GM10266 (cell line): ENCODE measurements at regions not wholly inside any gene's neighbourhood (a gene's known extent, or its start where the extent isn't known, plus 50 kb on each side); places are given as distances from the start of the nearest gene placed in this dataset.

ENCODE experiments used
- DNase-seq: peaks from one replicate; pipeline ENCODE4 v3.0.0; 2012; ENCODE audit errors: extremely low spot score
- TF ChIP-seq, protein P1 (sequence below): IDR thresholded peaks from 2 replicates; pipeline ENCODE4 v1.5.1; 2012; ENCODE audit warnings: mild to moderate bottlenecking, low read depth; ENCODE audit not compliant: control insufficient read depth, insufficient read depth; ENCODE audit errors: missing control alignments

GRCh38 chr14:71613168-71613567 is 319.1 kb upstream of the RGS6 start:
- TF ChIP-seq, protein P1, sequence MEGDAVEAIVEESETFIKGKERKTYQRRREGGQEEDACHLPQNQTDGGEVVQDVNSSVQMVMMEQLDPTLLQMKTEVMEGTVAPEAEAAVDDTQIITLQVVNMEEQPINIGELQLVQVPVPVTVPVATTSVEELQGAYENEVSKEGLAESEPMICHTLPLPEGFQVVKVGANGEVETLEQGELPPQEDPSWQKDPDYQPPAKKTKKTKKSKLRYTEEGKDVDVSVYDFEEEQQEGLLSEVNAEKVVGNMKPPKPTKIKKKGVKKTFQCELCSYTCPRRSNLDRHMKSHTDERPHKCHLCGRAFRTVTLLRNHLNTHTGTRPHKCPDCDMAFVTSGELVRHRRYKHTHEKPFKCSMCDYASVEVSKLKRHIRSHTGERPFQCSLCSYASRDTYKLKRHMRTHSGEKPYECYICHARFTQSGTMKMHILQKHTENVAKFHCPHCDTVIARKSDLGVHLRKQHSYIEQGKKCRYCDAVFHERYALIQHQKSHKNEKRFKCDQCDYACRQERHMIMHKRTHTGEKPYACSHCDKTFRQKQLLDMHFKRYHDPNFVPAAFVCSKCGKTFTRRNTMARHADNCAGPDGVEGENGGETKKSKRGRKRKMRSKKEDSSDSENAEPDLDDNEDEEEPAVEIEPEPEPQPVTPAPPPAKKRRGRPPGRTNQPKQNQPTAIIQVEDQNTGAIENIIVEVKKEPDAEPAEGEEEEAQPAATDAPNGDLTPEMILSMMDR = no peak
- DNase-seq = no peak

GRCh38 chr14:71616013-71616412 is 316.2 kb upstream of the RGS6 start:
- no peak for DNase-seq
- TF ChIP-seq, protein P1 = no peak

DNA sequence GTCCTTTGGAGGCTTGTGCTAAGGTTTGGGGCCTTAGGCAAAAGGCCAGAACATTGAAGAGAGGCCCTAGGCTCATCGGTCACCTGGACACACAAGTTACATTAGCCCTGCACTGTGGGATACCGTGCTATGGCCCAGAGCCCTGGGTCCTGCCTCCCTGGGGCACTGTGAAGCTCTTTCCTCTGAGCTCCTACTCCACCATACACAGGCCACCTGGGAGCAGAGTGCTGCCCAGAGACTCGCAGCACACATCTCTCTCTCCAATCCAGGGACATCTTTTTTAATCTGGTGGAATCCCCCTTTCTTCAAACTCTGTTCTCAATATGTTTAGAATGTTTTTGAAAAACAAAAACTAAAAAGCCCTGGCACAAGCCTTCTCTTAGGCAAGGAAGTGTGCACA is 314.2 kb upstream of the RGS6 start:
- no peak for DNase-seq
- TF ChIP-seq, protein P1 = no peak

DNA sequence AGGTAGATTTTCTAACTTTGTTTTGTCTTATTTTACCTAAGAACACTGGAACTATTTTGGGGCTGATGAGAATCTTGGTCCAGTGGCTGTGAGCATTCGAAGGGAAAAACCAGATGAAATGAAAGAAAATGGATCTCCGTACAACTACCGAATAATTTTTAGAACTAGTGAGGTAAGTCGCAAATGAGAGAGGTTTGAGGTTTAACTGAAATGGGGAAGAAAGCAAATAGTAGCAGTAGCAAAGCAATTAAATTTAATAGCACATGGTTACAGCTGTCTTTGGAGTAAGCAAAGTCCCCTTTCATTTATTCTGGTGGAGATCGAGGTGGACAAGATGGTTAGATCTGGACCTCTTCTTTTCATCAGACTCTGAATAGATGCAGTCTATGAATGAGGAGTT is 313.5 kb upstream of the RGS6 start:
- TF ChIP-seq, protein P1 = no peak
- DNase-seq = no peak

DNA sequence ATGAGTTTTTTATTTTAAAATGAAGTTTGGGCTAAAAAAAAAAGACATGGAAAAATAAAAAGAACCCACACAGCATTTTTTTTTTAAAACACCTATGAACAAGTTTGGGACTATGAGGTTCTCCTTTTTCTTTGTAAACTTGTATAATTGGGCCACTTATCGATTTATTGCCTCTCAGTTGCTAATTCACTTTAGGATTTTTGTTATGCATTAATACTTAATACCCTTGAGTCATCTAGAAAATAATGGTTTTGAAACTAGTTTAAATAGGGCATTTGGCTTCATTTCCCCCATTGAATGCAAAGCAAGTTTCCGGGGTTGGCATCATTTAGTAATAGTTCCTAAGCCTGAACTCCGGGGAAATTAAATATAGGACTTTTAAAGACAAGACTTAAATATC is 312.8 kb upstream of the RGS6 start:
- DNase-seq = no peak
- TF ChIP-seq, protein P1 = no peak

DNA sequence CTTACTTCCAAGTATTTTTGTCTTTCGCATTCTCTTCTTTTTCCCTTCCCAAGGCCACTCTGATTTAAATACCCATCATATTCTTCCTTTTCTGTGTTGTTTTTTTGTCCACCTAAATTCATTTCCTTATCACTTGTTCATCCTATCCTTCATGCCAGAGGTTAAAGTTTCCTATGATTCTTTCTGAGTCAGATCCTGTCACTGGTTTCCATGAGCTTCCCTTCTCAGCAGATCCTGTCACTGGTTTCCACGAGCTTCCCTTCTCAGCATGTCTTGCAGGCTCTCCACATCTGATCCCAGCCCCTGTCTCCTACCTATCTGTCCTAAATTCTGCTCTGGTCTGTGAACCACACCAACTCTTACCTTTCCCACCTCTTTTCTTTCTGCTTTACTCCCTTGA is 311.8 kb upstream of the RGS6 start:
- TF ChIP-seq, protein P1 = no peak
- DNase-seq = no peak

- DNase-seq = no peak
- TF ChIP-seq, protein P1 = no peak
These were observed 311.0 kb upstream of the RGS6 start for GRCh38 chr14:71621276-71621675.
